Ramos (cell line): ENCODE measurements at regions not wholly inside any gene's neighbourhood (a gene's known extent, or its start where the extent isn't known, plus 50 kb on each side); places are given as distances from the start of the nearest gene placed in this dataset.

Experiments used
- in situ Hi-C: fragments of 300-500 bp; cut with MboI; formaldehyde crosslinking; loops from one replicate; pipeline ENCODE4 v1.14.3; 2022; ENCODE audit warnings: low sequenced_read_pairs; ENCODE audit not compliant: unreplicated experiment

DNA sequence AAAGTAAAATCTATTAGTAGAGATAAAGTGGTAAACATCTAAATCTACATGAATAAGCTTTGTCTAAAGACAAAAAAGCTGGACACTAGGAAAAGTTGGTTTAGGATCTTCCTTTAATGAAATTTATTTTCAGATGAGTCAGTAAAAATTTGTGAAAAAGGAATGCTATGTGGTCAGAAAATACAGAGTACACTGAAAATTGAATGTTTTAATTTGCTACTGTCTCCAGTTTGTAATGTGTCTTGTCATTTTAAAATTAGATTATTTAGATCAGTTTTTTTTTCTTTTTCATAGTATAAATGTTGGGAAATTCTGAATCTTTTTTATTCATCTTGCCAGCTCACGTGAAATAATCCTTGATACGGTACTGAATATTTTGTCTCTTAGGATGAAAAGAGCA is 56.9 kb downstream of the SLITRK6 start:
- in situ Hi-C loops: no loop called here

DNA sequence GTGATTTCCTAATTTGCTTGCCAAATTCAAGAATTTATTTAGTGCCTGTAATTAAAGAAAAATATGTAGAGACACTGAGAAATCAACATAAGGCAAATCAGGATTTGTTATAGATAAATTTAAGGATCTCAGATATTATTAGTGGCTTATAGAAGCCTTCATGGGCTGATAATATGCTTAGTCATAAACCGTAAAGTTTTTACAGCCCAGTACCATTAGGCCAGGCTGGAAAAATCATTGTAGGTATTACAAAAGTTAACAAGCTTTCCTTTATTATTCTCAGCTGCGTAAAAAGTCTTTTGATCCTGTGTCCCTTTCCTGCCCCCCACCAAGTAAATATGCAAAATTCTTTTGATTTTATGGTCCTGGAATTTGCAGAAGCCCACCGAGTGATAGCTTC is 58.2 kb downstream of the SLITRK6 start:
- in situ Hi-C loops: no loop called here

DNA sequence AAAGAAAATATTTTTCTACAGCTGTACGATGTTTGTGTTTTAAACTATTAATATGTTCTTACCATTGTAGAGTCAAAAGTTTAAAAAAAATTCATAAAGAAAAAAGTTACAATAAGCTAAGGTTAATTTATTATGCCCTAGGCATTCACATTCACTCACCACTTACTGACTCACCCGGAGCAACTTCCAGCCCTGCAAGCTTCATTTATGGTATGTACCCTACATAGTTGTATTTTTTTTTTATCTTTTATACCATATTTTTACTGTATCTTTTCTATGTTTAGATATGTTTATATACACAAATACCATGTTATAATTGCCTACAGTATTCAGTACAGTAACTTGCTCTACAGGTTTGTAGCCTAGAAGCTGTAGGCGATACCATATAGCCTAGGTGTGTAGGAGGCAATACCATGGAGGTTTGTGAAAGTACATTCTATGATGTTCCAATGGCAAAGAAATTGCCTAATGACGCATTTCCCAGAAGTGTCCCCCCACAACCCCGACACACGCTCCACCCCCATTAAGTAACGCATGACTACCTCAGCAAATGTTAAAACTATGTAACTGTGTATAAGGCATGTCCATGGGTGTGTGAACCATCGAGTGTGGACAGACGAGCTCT is 60.4 kb downstream of the SLITRK6 start:
- in situ Hi-C loops: no loop called here

DNA sequence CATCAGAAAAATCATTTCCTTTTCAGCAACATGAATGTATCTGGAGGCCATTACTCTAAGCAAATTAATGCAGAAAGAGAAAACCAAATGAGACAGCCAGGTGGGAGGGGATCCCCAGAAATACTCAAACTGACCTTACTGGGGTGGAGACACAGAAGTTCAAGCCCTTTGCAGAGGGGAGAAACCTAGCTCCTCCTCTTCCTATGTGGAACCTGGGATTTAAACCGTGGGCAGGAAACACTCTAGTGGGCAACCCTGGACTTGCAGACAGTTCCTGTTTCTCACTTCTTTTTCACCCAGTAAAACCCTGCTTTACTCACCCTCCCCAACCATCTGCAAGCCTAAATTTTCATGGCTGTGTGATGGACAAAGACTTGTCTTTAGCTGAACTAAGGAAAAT is 61.3 kb downstream of the SLITRK6 start:
- in situ Hi-C loops: no loop called here

DNA sequence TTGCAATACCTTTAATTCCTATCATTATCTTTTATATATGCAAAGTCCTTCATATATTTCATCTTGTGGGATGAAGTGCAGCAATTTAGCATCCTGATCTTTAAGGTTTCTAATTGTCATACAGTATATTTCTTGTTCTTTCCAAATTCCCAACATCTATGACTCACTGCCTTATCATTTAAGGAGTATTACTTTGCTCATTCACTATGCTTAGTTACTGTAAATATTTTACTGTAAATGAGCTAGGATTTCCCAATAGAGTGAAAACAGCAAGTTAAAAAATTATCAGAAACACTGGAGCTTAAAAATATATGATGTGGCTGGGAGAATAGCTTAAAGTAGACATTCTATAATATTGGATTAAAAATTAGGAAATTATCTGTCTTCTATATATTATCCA is 69.9 kb downstream of the SLITRK6 start:
- in situ Hi-C loops: no loop called here

DNA sequence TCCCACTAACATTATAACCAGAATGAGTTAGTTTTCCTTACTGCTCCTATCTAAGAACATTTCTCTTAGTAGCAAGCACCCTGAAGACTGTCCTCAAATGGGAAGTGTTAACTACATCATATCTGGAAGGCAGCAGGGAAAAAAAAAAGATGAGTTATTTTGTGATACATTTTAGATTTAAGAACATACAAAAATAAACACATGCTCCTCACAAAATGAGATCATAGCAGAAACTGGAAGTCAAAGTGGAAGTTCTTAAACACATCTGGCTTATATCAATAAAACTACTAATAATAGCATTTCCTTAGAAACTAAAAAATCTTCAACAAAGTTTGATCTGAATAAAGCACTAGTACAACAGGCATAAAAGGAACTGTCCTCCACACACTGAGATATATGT is 70.4 kb downstream of the SLITRK6 start:
- in situ Hi-C loops: no loop called here

DNA sequence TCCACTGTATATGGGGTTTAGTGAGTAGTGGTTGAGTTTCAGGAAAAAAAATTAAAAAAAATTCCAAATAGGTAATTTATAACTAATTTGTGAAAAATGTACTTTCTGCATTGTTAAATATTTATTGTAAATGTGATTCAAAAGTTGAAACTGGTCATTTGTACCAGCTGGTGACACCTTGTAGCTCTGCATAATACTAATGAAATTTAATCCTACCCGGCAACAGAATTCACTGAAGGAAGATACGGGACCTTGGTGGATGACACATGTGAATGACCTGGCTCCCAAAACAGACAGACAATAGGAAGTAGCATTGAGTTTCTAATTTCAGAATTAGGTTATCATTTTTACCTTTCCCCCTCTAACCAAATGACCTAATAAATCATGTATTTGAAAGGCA is 73.8 kb downstream of the SLITRK6 start:
- in situ Hi-C loops: no loop called here

DNA sequence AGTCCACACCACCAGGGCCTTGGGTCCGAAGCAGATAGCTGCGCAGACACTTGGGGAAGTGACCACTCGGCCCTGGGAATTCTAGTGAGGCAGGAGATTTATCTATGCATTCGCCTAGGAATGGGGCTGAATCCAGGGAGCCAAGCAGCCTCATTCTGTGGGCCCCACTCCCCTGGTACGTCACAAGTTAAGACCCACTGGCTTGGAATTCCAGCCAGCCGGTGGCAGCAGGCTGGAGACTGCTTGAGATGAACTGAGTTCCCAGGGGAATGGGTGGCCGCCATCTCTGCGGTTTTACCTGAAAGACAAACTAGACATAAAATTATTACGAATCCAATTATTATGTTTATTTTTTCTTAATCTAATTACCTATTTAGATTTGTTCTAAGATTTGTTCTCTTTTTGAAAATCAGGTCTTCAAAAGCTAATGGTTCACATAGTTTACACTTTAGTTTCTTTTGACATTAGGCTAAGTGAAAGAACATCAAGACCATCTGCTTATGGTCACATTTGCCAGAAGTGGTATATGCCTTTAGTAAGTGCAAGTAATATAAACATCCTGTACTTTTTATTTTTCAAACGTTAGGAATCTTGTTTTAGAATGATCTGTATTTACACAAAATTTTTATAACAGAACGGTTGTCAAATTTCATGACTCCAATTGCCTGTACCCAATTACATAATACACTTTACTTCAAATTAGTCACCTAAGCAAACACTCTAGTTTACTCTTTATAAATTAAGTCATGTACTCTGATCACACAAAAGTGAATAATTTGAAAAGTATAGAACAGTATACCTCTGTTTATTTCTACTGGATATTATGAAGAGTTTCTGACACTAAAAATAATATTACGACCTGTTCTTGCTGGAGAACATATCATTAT is 74.4 kb downstream of the SLITRK6 start:
- in situ Hi-C loops: no loop called here

DNA sequence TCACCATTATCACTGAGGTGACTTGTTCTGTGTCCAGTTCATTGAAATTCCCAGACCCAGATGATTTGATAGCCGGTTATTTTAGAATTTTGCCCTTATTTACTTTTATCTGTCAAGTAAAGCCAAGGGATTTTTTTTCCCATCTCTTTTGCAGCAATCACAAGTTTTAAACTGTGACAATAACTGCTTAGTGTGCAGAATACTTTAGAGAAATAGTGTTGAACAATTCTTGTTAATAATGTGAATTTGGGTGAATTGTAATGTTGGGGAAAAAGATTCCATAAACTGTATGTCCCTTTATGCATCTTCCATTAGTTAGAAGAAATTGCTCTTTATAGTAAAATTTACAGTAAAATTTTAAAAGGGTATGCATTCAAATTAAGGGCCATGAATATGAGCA is 79.5 kb downstream of the SLITRK6 start:
- in situ Hi-C loops: no loop called here

DNA sequence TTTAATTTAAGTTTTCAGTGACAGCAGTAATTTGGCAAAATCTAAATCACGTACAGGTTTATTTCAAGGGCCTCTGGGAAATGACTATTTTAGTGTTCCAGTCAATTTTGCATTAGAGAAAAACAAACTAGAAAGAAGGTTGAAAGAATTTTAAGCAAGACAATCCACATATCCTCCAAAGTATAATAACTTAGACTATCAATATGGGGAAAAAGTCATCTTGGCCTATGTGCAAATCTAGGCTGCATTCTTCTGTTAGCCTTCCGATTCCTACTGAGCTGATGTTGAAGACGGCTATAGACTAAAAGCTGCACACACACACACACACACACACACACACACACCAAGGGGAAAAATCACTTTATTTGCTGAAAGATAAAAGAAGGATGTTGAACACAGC is 81.3 kb downstream of the SLITRK6 start:
- in situ Hi-C loops: no loop called here

DNA sequence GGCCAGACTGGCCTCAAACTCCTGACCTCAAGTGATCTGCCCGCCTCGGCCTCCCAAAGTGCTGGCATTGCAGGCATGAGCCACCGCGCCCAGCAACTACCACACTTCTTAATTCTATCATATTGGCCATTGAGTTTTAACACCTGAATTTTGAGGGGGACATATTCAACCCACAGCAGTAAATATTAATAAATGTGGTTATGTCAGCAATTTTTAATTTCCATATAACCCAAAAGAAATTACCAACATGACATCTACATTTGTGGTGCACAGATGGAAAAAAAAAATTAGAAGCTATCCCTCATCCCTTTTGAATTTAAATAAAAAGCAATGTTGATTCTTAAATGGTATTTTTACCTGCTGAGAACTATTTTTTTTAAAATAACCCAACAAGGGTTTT is 88.7 kb downstream of the SLITRK6 start:
- in situ Hi-C loops: no loop called here

DNA sequence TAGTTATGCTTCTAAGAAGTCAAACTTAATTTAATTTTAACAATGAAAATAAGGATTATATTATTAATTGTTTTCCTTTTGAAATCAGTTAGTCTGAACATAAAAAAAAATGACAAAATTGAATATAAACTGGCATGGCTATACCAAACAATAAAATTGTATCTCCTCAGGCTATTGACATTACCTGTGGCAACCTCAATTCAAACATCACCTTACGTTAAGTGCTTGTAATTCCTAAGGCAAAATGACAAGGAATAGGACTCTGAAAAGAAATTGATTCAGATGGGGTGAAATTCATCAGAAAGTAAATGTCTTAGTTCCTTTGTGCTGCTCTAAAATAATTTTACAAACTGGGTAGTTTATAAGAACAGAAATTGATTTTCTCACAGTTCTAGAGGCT is 89.5 kb downstream of the SLITRK6 start:
- in situ Hi-C loops: no loop called here

DNA sequence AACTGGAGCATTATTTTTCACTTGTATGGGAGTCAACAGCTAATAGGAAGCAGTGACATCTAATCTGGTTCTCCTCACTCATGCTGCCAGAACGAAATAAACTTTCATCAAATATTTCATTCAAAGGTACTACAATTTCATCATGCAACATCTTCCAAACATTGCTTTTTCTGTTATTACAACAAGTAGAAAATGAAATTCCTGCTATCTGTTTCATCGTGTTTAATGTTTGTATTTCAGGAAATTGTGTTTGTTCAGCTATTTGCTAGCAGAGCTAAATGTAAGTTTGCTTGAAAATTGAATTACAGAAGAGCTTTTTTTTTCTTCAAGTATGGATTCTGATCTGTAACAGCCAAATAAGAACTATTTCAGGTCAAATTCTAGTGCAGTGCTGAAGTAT is 90.1 kb downstream of the SLITRK6 start:
- in situ Hi-C loops: no loop called here

DNA sequence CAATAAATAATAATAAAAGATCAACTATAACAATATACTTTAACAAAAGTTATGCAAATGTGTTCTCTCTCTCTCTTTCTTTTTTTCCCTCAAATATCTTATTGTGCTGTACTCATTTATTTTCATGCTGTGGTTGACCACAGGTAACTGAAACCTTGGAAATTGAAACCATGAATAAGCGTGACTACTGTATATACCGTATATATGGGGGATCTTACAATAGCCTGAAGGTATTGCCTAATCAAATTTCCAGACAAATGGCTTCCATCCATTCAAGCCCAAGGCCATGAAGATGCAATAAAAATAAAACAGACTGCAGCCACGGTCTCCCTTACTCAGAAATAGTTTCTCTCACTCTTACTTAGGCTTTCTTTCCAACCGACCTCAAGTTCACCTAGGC is 98.3 kb downstream of the SLITRK6 start:
- in situ Hi-C loops: no loop called here

DNA sequence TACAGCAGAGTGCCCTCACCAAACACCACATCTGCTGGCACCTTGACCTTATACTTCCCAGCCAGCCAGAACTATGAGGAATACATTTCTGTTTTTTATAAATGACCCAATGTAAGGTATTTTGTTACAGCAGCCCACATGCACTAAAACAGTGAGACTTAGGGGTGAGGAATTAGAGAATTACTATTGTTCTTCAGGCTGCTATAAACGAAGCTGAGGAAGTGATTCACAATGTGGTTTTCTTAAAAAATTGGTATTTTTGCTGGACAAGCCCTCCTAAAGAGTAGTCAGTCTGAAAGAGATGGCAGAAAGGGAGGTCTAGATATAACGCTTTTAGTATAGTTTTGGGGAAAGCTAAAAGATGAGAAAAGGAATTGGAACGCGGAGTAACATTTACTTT is 101.0 kb downstream of the SLITRK6 start:
- in situ Hi-C loops: no loop called here

DNA sequence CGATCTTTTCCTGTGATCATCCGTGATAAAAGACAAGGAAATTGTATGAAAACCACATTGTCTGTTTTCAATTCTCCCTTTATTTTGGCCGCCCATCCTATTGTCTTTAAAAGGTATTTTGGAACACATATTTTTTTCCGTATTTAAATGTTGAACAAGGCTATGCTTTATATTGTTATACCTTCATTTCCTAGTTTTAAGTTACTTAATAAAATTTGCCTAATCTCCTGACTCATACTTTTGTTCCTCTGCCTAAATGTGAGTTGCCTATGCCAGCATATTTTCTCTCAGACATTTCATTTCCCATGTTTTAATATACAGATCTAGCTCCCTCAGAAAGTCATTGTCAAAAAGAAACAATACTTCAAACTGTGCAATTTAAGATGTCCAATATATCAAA is 104.2 kb downstream of the SLITRK6 start:
- in situ Hi-C loops: no loop called here

DNA sequence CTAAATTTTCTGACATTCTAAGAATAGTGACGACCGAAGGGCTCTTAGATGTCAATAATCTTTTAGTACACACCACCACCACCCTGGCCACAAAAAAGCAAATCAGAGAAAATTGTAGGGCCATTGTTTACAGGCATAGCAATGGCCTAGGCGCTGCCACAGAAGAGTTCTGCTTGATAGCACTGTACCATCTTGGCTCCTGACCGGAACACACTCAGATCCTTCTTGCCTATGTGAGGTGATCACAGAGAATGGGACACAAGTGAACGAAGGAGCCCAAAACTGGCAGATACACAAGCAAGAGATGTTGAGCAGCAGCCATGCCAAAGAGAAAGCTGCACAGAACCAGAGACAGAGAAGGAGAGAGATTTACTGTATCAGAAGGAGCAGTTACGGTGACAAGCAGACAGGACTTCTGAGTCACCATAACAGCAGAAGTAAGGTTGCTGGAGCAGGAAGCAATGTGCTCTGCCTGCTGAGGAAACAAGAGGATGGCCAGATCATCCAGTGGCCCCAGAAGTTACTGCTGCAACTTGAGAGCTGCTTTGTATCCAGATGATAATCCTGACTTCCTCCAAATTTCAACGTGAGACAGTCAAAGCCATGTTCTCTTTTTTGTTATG is 105.2 kb downstream of the SLITRK6 start:
- in situ Hi-C loops: no loop called here

DNA sequence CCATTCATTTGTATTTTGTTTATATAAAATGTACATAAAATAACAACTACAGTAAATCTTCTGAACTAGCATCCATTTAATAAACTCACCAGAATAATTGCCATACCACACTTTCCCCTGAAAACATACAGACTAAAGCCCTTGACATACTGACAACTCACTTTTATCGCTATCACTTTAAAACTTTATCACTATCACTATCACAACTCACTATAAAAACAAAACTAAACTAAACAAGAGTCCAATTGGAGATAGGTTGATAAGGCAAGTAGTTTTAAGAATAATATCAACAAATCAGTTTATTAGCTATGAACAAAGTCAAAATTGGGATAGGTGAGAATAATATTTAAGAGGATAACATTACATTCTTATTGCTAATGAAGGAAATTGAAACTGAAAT is 108.9 kb downstream of the SLITRK6 start:
- in situ Hi-C loops: no loop called here

DNA sequence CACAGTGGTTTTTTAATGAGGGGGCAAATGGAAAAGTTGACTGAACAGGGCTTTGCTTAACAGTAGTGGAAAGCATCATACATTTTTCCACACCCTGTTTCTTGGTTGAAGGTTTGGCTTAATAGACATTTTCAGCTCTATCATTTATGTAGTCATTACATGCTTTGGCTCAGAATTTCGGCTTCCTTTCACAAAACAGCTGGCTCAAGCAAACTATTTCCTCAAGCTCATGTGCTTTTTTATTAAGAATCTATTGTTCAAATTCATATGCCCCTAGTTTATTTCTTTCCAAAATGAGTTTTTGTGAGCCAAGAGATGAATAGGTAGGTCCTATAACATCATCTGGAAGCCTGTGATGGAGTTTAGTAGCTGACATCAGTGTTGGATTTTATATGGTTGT is 113.8 kb downstream of the SLITRK6 start:
- in situ Hi-C loops: no loop called here

DNA sequence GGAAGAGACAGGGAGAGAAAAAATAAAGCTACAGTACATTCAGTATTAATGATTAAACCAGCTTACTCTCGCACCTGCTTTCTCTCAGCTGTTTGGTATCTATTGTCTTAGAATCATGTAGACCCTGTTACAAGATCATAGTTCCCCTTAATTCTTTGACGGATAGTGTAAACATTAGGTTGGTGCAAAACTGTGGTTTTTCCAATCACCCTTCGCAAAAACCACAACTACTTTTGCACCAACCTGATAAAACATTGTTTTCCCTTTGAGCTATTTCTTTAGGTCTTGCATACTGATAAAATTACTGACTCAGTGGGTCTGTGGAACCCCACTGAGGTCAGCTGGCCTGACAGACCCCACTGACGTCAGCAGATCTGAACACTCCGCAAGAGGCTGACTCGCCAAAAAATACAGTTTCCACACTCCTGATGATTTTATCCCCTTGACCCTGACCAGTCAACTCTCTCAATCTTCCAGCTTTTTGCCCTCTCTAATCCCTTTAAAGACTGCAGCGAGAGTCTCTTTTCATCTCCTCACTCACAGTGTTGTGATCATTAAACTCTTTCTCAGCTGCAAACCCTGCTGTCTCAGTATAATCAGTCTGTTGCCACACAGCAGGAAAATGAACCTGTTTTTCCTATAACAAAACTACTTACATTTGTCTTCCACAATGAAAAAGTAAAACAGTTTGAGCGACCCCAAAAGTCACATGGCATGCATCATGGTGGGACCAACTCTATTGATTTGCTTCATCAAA is 123.9 kb downstream of the SLITRK6 start:
- in situ Hi-C loops: no loop called here

DNA sequence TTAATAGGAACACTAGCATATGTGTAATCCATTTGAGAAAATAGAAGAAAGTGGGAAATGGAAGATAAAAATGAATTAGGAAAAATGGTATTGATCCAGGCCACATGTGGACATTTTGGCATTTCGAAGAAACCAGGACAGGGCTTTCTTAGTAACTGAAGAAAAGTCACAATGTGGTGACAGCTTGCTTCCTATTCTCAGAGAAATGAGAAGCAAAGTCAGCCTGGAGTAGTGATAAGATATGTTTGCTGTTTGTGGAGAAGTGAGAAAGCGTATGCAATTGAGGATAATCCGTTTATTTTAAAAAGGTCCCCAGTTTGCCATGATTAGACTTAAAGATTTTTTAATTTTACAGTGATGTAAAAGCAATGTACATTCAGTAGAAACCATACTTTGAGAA is 127.9 kb downstream of the SLITRK6 start:
- in situ Hi-C loops: no loop called here
